GM12875 (cell line): ENCODE measurements at regions not wholly inside any gene's neighbourhood (a gene's known extent, or its start where the extent isn't known, plus 50 kb on each side); places are given as distances from the start of the nearest gene placed in this dataset.

Source experiments
- H3K4me3 ChIP-seq: one replicate; pipeline ENCODE4 v1.5.1; 2011; ENCODE audit warnings: low read depth, low read length, control low read depth
- CTCF ChIP-seq: IDR thresholded peaks from 2 replicates; pipeline ENCODE4 v1.5.1; 2011; ENCODE audit warnings: low read depth, mild to moderate bottlenecking, control low read depth, inconsistent platforms, low read length, moderate library complexity, borderline replicate concordance; ENCODE audit not compliant: insufficient read depth

- no peak overlapping the region for H3K4me3 ChIP-seq
- TF ChIP-seq CTCF: no peak
Measured at GRCh38 chr7:156279635-156280034, 360.9 kb upstream of the RNF32 start.

- no peak overlapping the region for H3K4me3 ChIP-seq
- TF ChIP-seq CTCF: no peak
Measured at GRCh38 chr7:156275292-156275691, 365.3 kb upstream of the RNF32 start.

DNA sequence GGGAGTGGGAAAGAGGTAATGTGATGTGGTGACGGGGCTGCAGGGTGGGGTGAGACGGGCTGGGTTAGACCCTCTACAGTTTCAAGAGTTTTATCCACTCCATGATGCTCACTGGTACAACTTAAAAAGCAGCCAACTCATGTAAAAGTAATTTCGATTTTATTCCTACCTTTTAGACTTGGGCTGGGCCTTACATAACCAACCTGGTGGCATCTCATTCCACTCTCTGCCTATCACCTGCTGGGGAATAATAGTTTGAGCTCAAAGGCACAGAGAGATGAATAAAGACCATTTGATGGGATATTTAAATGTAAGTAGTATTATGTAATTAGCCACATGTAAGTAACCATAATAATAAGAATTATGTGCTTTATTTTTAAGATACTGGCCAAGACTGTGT, 366.0 kb upstream of the RNF32 start:
- TF ChIP-seq CTCF: no peak
- H3K4me3 ChIP-seq: no peak overlapping the region

DNA sequence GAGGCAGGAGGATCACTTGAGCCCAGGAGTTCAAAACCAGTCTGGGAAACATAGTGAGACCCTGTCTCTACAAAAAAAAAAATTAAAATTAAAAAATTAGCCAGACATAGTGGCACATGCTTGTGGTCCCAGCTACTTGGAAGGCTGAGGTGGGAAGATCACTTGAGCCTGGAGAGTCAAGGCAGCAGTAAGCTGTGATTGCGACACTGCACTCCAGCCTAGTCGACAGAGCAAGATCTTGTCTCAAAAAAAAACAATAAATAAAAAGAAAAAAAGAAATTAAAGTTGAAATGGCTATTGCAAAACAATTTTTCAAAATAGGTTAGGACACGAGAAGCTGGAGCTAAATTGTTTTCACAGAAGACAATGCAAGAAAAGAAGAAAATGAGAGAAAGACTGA, 379.0 kb upstream of the RNF32 start:
- TF ChIP-seq CTCF: no peak
- no peak overlapping the region for H3K4me3 ChIP-seq

DNA sequence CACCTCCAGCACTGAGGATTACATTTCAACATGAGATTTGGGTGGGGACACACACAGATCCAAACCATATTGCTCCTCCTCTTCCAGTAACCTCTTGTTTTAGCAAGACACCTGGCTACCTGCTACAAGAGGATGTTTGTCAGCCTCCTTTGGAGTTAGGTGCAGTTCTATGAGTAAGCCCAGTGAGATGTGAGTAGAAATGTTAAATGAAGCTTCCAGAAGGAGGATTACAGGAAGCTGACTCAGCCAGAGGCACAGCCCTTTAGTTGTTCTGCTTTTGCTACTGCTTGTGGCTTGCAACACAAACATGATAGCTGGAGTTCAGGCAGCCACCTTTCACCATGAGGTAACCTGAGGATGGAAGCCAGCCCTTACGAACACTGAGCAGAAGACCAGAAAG, 382.7 kb upstream of the RNF32 start:
- no peak overlapping the region for H3K4me3 ChIP-seq
- no peak for TF ChIP-seq CTCF

GRCh38 chr7:156255635-156256034, 384.9 kb upstream of the RNF32 start:
- TF ChIP-seq CTCF: no peak
- H3K4me3 ChIP-seq: no peak overlapping the region

DNA sequence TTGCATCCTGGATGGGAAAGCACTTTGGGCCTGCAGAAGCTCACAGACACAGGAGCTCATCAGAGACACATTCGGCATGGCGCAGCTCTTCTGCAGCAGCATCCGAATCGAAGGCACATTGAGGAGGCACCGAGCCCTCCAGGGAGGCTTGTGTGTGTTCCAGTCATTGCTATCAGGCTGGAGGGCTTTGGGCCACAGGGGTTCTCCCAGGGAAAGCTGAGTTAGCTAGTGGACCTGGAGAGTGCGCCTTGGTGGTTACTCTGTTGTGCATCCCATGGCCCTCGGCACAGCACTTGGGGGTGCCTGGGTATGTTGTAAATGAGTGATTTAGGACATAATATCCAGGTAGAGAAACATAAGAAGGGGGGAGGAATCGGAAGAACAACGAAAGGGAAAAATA, 388.7 kb upstream of the RNF32 start:
- H3K4me3 ChIP-seq: no peak overlapping the region
- TF ChIP-seq CTCF: no peak
